Gastrocnemius medialis (tissue), 4 donors: ENCODE measurements at regions not wholly inside any gene's neighbourhood (a gene's known extent, or its start where the extent isn't known, plus 50 kb on each side); places are given as distances from the start of the nearest gene placed in this dataset.

ENCODE experiments used
- POLR2A ChIP-seq, 2 donors: fragments of 450-650 bp; IDR thresholded peaks; one replicate each; pipeline ENCODE4 v1.6.1; 2017; ENCODE audit warnings: antibody characterized with exemption in 2 of 2, mild to moderate bottlenecking in 2 of 2, moderate library complexity in 2 of 2
- TF ChIP-seq, protein P1 (sequence below), 5 experiments: fragments of 450-650 bp in 3 of 5; fragments of 200-600 bp in 2 of 5; sonication (generic) in 2 of 5; IDR thresholded peaks in 4 of 5; conservative IDR thresholded peaks in 1 of 5; 1 replicate in 4 of 5; 2 replicates in 1 of 5; pipeline ENCODE4 v1.5.1; 2016 to 2019; ENCODE audit warnings: antibody characterized with exemption in 5 of 5, mild to moderate bottlenecking in 3 of 5, moderate library complexity in 3 of 5

DNA sequence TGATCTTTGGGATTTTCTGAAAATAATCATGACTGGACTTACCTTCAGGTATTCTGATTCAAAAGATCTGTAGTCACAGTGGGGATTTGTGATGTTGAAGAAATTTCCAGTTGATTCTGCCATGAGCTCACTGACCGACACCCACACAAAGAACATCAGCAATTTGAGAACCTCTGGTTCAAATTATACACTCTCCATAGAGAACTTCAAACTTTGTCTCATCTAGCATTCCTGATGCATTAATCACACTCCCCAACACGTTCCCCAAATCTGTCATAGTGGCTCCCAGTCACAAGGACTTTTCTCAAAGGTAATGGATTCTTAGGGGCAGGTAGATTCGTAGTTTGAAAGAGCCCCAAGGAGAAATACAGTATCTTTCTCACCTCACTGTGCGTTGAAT lies 584.3 kb downstream of the FBXO15 start:
- TF ChIP-seq, protein P1, sequence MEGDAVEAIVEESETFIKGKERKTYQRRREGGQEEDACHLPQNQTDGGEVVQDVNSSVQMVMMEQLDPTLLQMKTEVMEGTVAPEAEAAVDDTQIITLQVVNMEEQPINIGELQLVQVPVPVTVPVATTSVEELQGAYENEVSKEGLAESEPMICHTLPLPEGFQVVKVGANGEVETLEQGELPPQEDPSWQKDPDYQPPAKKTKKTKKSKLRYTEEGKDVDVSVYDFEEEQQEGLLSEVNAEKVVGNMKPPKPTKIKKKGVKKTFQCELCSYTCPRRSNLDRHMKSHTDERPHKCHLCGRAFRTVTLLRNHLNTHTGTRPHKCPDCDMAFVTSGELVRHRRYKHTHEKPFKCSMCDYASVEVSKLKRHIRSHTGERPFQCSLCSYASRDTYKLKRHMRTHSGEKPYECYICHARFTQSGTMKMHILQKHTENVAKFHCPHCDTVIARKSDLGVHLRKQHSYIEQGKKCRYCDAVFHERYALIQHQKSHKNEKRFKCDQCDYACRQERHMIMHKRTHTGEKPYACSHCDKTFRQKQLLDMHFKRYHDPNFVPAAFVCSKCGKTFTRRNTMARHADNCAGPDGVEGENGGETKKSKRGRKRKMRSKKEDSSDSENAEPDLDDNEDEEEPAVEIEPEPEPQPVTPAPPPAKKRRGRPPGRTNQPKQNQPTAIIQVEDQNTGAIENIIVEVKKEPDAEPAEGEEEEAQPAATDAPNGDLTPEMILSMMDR (IDR thresholded peaks at IDR 0.05 in 4 of 5, conservative IDR thresholded peaks at IDR 0.05 in 1 of 5): no peak
- no peak for TF ChIP-seq POLR2A (IDR thresholded peaks at IDR 0.05)
